Pancreas (tissue), 10 donors: ENCODE measurements at regions not wholly inside any gene's neighbourhood (a gene's known extent, or its start where the extent isn't known, plus 50 kb on each side); places are given as distances from the start of the nearest gene placed in this dataset.

Experiments used
- ATAC-seq, 4 donors: fragments of 200-7000 bp; cut with Tn5 transposase; one replicate each; pipeline versions ENCODE4 v1.8.0 to v1.9.1; 2020; ENCODE audit warnings: mild to moderate bottlenecking in 4 of 4, moderate library complexity in 4 of 4
- DNase-seq, 6 donors: peaks; one replicate each; pipeline ENCODE4 v3.0.0-alpha.2; 2020
- FAIRE-seq: peaks from 2 replicates; lab custom pipeline; 2012; peaks lifted over from hg19 to GRCh38; lab: Jason Lieb, UNC
- H3K27ac ChIP-seq, 4 donors: fragments of 200-600 bp; sonication (generic); 1 replicate in 3 of 4; 2 replicates in 1 of 4; pipeline versions ENCODE4 v1.5.0 to v1.8.0; 2020
- H3K27me3 ChIP-seq, 4 donors: fragments of 200-600 bp; one replicate each; pipeline ENCODE4 v1.8.0; 2021
- H3K36me3 ChIP-seq, 3 donors: fragments of 200-600 bp; sonication (generic) in 1 of 3; one replicate each; pipeline versions ENCODE4 v1.5.0 to v1.8.0; 2020 to 2021
- H3K4me1 ChIP-seq, 3 donors: fragments of 200-600 bp; one replicate each; pipeline ENCODE4 v1.8.0; 2021
- H3K4me3 ChIP-seq, 4 donors: fragments of 200-600 bp; sonication (generic) in 2 of 4; one replicate each; pipeline versions ENCODE4 v1.5.0 to v1.8.0; 2020 to 2021
- H3K9me3 ChIP-seq, 4 donors: fragments of 200-600 bp; one replicate each; pipeline ENCODE4 v1.8.0; 2021
- CTCF ChIP-seq, 4 donors: fragments of 200-600 bp; sonication (generic) in 3 of 4; IDR thresholded peaks; one replicate each; pipeline versions ENCODE4 v1.5.0 to v1.8.0; 2021; ENCODE audit warnings: antibody characterized with exemption in 4 of 4
- WGBS, 2 donors: extraction: QIAGEN DNeasy Blood & Tissue Kit; methylation state at CpG; one replicate each; pipeline ENCODE4 v1.1.7; 2013; 5-methylcytosine and 5-hydroxymethylcytosine counted together
- intact Hi-C, 3 donors: fragments of 100-400 bp; cut with DNase I; formaldehyde crosslinking; loops; one replicate each; pipeline versions ENCODE4 v1.11.1 to v1.14.2; 2022
- donor health status: healthy with polysubstance abuse.
- donor health status: DM: no; HTN: no; CAD: no; lungs with moderate emphysema.
- donor health status: DM: no; HTN: no; CAD: no.
- donor health status: control.
- donor health status: control.
- donor health status: Bipolar disorder and iron deficiency.
- donor health status: DM: yes; HTN: yes; CAD: no.
- donor health status: DM: no; HTN: no; CAD: no.
- donor health status: DM: no; HTN: no; CAD: no.
- donor health status: DM: yes; HTN: yes; CAD: no.

- ATAC-seq (no peak), DNase-seq (no peak), FAIRE-seq (no peak)
- no peaks in the 10 kb centered on the region for H3K27me3 ChIP-seq
- intact Hi-C loops: no loop called here
- H3K4me3 ChIP-seq: no peak overlapping the region
- no peak overlapping the region for H3K27ac ChIP-seq
- H3K4me1 ChIP-seq: no peaks in the 10 kb centered on the region
- WGBS, 2 donors: 55 to 73% methylated on average over 5 of the region's 5 CpGs
- H3K9me3 ChIP-seq: no peaks in the 10 kb centered on the region
- TF ChIP-seq CTCF (IDR thresholded peaks at IDR 0.05): no peak
- no peaks in the 10 kb centered on the region for H3K36me3 ChIP-seq
Measured at GRCh38 chr18:29712785-29713184, 1329.8 kb downstream of the DSC3 start.

GRCh38 chr18:29711932-29712331 is 1330.6 kb downstream of the DSC3 start:
- no peak for ATAC-seq
- Histone ChIP-seq H3K36me3 (no peaks in the 10 kb centered on the region), H3K27ac (no peak overlapping the region), H3K9me3 (no peaks in the 10 kb centered on the region), H3K4me1 (no peaks in the 10 kb centered on the region), H3K4me3 (no peak overlapping the region), H3K27me3 (no peaks in the 10 kb centered on the region)
- DNase-seq: no peak
- WGBS, 2 donors: 58 to 77% methylated on average over 8 of the region's 8 CpGs
- intact Hi-C loops: no loop called here
- FAIRE-seq: no peak
- TF ChIP-seq CTCF (IDR thresholded peaks at IDR 0.05): no peak

- ATAC-seq: no peak
- no peak overlapping the region for H3K27ac ChIP-seq
- H3K4me3 ChIP-seq: no peak overlapping the region
- H3K9me3 ChIP-seq: no peaks in the 10 kb centered on the region
- intact Hi-C loops: no loop called here
- TF ChIP-seq CTCF (IDR thresholded peaks at IDR 0.05): no peak
- H3K4me1 ChIP-seq: no peaks in the 10 kb centered on the region
- 86 to 90% methylated on average over 1 of the region's 1 CpG for WGBS, 2 donors
- H3K27me3 ChIP-seq: no peaks in the 10 kb centered on the region
- DNase-seq: no peak
- FAIRE-seq: no peak
- H3K36me3 ChIP-seq: no peaks in the 10 kb centered on the region
Measured at GRCh38 chr18:29693334-29693733, 1349.2 kb downstream of the DSC3 start.

- DNase-seq: no peak
- Histone ChIP-seq H3K27ac (no peak overlapping the region), H3K4me1 (no peaks in the 10 kb centered on the region), H3K27me3 (no peaks in the 10 kb centered on the region), H3K4me3 (no peak overlapping the region), H3K36me3 (no peaks in the 10 kb centered on the region), H3K9me3 (no peaks in the 10 kb centered on the region)
- no peak for FAIRE-seq
- no peak for TF ChIP-seq CTCF (IDR thresholded peaks at IDR 0.05)
- intact Hi-C loops: no loop called here
- WGBS, 2 donors: 44 to 60% methylated on average over 4 of the region's 4 CpGs
- ATAC-seq: no peak
Measured at GRCh38 chr18:29681578-29681977, 1361.0 kb downstream of the DSC3 start.

- intact Hi-C loops: no loop called here
- DNase-seq: no peak
- WGBS, 2 donors: 31 to 40% methylated on average over 4 of the region's 4 CpGs
- no peak for ATAC-seq
- FAIRE-seq: no peak
- Histone ChIP-seq H3K36me3 (no peaks in the 10 kb centered on the region), H3K4me1 (no peaks in the 10 kb centered on the region), H3K4me3 (no peak overlapping the region), H3K9me3 (no peaks in the 10 kb centered on the region), H3K27ac (no peak overlapping the region), H3K27me3 (no peaks in the 10 kb centered on the region)
- TF ChIP-seq CTCF (IDR thresholded peaks at IDR 0.05): no peak
Measured at GRCh38 chr18:29664278-29665036, 1378.1 kb downstream of the DSC3 start.
